ENCODE measurements at regions not wholly inside any gene's neighbourhood (a gene's known extent, or its start where the extent isn't known, plus 50 kb on each side); places are given as distances from the start of the nearest gene placed in this dataset.

DNA sequence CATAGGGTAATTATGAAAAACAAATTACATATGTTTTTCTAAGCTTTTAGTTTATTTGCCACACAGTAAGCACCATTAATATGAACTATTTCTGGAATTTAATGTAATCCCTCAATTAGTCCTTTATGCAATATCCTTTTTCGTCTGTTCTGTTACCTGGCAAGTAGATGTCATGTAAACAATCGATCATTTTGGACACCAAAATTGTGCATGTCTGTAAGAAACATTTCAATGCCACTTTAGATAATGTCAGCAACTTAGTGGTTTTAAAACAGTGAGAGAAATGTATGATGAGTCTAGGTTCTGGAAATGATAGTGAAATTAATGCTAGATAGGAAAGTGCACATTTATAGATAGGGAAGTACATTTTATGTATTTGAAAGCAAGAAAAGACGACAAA lies 986.6 kb downstream of the ZPLD1 start:
- Mint-ChIP-seq H3K27me3 (ENCODE audit: low read depth) (no peaks in the 10 kb centered on the region), H3K4me1 (no peaks in the 10 kb centered on the region), H3K4me3 (no peak overlapping the region), H3K27ac (no peak overlapping the region), H3K9me3 (peaks cover 0 to 4% of the 10 kb centered on the region in 2 experiments; a peak in 1 of 5 replicates), H3K36me3 (ENCODE audit: insufficient read depth in 1 of 3, low read depth in 3 of 3) (no peaks in the 10 kb centered on the region; a peak in 1 of 7 replicates)
- no peaks in the 10 kb centered on the region for H3K27me3 ChIP-seq (ENCODE audit: insufficient read depth, low read length)
- no peak overlapping the region for H3T11ph ChIP-seq (ENCODE audit: low read length)
- no peak overlapping the region for H3K9ac ChIP-seq (ENCODE audit: extremely low read depth, insufficient read length, low read length)
- H3K23ac ChIP-seq (ENCODE audit: insufficient read length, low read depth, low read length) = no peak overlapping the region
- TF ChIP-seq, protein P1, sequence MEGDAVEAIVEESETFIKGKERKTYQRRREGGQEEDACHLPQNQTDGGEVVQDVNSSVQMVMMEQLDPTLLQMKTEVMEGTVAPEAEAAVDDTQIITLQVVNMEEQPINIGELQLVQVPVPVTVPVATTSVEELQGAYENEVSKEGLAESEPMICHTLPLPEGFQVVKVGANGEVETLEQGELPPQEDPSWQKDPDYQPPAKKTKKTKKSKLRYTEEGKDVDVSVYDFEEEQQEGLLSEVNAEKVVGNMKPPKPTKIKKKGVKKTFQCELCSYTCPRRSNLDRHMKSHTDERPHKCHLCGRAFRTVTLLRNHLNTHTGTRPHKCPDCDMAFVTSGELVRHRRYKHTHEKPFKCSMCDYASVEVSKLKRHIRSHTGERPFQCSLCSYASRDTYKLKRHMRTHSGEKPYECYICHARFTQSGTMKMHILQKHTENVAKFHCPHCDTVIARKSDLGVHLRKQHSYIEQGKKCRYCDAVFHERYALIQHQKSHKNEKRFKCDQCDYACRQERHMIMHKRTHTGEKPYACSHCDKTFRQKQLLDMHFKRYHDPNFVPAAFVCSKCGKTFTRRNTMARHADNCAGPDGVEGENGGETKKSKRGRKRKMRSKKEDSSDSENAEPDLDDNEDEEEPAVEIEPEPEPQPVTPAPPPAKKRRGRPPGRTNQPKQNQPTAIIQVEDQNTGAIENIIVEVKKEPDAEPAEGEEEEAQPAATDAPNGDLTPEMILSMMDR (conservative IDR thresholded peaks at IDR 0.05) = no peak
- no peak overlapping the region for H2BK5ac ChIP-seq (ENCODE audit: insufficient read length, low read length)
- H4K91ac ChIP-seq (ENCODE audit: insufficient read length, low read depth, low read length) = no peak overlapping the region
- H4K20me1 ChIP-seq (ENCODE audit: control insufficient read depth, insufficient read depth, insufficient read length) = no peaks in the 10 kb centered on the region
- no peaks in the 10 kb centered on the region for H3K4me1 ChIP-seq (ENCODE audit: insufficient read depth, low read length)
- DNase-seq = no peak
- no CpG with 5 or more reads among the region's 3 CpGs for WGBS (ENCODE audit: extremely low coverage, insufficient read length, low lambda C conversion rate)
- no peak overlapping the region for H3K18ac ChIP-seq (ENCODE audit: insufficient read length, low read depth, low read length)
- no peak overlapping the region for H3K4ac ChIP-seq (ENCODE audit: low read depth, low read length)
- H3K9me3 ChIP-seq (ENCODE audit: control insufficient read depth, low read depth, low read length) = no peaks in the 10 kb centered on the region
- H2AK5ac ChIP-seq (ENCODE audit: insufficient read length, low read length) = no peak overlapping the region
- no peak overlapping the region for H3K14ac ChIP-seq (ENCODE audit: insufficient read depth, low read length)
- no peak overlapping the region for H3K27ac ChIP-seq (ENCODE audit: insufficient read length, low read depth, low read length)
- H3K23me2 ChIP-seq (ENCODE audit: insufficient read length, low read depth, low read length, poor library complexity, severe bottlenecking) = no peaks in the 10 kb centered on the region
- H2BK120ac ChIP-seq (ENCODE audit: low read depth, low read length, poor library complexity, severe bottlenecking) = no peak overlapping the region
- no peak overlapping the region for H2BK12ac ChIP-seq (ENCODE audit: insufficient read length, low read depth, low read length)
- no peaks in the 10 kb centered on the region for H3K79me1 ChIP-seq (ENCODE audit: insufficient read depth, low read depth, low read length, poor library complexity, severe bottlenecking)
- no peak overlapping the region for H2AFZ ChIP-seq (ENCODE audit: low read length)
- no peak overlapping the region for H4K8ac ChIP-seq (replicated peaks; ENCODE audit: insufficient read length, low read depth, low read length)
- H4K5ac ChIP-seq (ENCODE audit: insufficient read length, low read depth, low read length) = no peak overlapping the region
- H3K4me2 ChIP-seq (ENCODE audit: insufficient read depth, insufficient read length, low read length) = no peak overlapping the region
- H3K79me2 ChIP-seq (ENCODE audit: insufficient read depth, low read length) = no peaks in the 10 kb centered on the region
- no peak overlapping the region for H3K56ac ChIP-seq (ENCODE audit: insufficient read length, low read depth, low read length)
- H2BK15ac ChIP-seq (ENCODE audit: low read depth, low read length) = no peak overlapping the region
- no peak overlapping the region for H2BK20ac ChIP-seq (ENCODE audit: low read depth, low read length, poor library complexity, severe bottlenecking)
